ENCODE measurements at regions not wholly inside any gene's neighbourhood (a gene's known extent, or its start where the extent isn't known, plus 50 kb on each side); places are given as distances from the start of the nearest gene placed in this dataset.

DNA sequence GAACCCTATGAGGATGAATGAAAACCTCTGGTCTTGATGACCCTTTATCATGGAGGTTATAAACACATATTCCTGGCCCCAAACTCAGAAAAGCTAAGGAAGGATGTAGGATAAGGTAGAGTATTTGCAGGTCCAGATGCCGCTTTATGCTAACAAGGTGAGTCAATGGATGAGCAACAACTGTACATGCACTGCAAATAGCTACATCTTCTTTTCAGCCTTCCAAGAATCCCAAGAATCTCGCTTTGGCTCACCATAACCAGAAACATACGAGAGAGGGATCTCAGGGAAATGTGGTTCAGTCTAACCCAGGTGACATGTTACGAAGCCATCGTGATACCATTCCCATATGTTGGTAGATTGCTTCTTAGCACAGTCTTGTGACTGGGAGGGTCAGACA, 152.3 kb upstream of the ANKH start:
- TF ChIP-seq, protein P1, sequence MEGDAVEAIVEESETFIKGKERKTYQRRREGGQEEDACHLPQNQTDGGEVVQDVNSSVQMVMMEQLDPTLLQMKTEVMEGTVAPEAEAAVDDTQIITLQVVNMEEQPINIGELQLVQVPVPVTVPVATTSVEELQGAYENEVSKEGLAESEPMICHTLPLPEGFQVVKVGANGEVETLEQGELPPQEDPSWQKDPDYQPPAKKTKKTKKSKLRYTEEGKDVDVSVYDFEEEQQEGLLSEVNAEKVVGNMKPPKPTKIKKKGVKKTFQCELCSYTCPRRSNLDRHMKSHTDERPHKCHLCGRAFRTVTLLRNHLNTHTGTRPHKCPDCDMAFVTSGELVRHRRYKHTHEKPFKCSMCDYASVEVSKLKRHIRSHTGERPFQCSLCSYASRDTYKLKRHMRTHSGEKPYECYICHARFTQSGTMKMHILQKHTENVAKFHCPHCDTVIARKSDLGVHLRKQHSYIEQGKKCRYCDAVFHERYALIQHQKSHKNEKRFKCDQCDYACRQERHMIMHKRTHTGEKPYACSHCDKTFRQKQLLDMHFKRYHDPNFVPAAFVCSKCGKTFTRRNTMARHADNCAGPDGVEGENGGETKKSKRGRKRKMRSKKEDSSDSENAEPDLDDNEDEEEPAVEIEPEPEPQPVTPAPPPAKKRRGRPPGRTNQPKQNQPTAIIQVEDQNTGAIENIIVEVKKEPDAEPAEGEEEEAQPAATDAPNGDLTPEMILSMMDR (IDR thresholded peaks at IDR 0.05) = no peak
- TF ChIP-seq POLR2A (IDR thresholded peaks at IDR 0.05) = no peak

Data from uterus (tissue), 2 donors.